Fibroblast of lung (primary cell): ENCODE measurements at regions not wholly inside any gene's neighbourhood (a gene's known extent, or its start where the extent isn't known, plus 50 kb on each side); places are given as distances from the start of the nearest gene placed in this dataset.

Experiments
- EZH2 ChIP-seq: IDR thresholded peaks from 2 replicates; pipeline ENCODE4 v1.5.1; 2012; ENCODE audit warnings: low read length, control low read depth, mild to moderate bottlenecking; ENCODE audit errors: missing control alignments
- TF ChIP-seq, protein P1 (sequence below), 2 donors: IDR thresholded peaks in 1 of 2; conservative IDR thresholded peaks in 1 of 2; 1 replicate in 1 of 2; 2 replicates in 1 of 2; pipeline ENCODE4 v1.5.1; 2011 to 2012; ENCODE audit warnings: low read length in 2 of 2, control low read depth in 1 of 2, inconsistent platforms in 1 of 2, low read depth in 1 of 2, mild to moderate bottlenecking in 1 of 2

DNA sequence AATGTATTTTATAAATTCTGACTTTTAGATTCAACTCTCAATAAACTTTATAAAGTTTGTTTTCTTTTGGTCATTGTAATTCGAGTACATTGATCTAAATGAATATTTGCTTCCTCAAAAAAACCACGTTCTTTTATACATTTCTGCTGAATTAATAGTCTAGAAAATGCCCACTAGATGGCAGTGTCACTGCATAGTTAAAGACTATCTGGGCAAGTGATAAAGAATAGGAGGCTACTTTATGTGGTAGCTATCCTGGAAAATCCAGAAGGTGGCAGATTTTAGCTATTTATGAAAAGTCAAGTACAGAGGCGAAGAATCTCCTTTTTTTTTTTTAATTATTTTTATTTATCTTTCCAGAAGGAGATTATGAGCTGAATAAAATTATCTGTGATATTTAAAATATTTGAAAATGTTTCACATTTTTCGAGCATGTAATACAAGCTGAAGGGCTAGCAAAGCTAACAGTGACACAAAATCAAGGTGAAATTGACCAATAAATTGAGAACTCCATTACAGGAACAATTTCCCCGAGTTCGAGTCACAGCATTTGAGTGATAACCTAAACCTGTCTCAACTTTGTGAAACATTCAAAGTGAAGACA is 221.8 kb downstream of the OLFM4 start:
- no peak for TF ChIP-seq EZH2
- TF ChIP-seq, protein P1, sequence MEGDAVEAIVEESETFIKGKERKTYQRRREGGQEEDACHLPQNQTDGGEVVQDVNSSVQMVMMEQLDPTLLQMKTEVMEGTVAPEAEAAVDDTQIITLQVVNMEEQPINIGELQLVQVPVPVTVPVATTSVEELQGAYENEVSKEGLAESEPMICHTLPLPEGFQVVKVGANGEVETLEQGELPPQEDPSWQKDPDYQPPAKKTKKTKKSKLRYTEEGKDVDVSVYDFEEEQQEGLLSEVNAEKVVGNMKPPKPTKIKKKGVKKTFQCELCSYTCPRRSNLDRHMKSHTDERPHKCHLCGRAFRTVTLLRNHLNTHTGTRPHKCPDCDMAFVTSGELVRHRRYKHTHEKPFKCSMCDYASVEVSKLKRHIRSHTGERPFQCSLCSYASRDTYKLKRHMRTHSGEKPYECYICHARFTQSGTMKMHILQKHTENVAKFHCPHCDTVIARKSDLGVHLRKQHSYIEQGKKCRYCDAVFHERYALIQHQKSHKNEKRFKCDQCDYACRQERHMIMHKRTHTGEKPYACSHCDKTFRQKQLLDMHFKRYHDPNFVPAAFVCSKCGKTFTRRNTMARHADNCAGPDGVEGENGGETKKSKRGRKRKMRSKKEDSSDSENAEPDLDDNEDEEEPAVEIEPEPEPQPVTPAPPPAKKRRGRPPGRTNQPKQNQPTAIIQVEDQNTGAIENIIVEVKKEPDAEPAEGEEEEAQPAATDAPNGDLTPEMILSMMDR (conservative IDR thresholded peaks at IDR 0.05 in 1 of 2, IDR thresholded peaks at IDR 0.05 in 1 of 2; ENCODE audit: low read depth in 1 of 2, low read length in 2 of 2), result peak; percentile 53 to 67
